ENCODE measurements at regions not wholly inside any gene's neighbourhood (a gene's known extent, or its start where the extent isn't known, plus 50 kb on each side); places are given as distances from the start of the nearest gene placed in this dataset.

DNA sequence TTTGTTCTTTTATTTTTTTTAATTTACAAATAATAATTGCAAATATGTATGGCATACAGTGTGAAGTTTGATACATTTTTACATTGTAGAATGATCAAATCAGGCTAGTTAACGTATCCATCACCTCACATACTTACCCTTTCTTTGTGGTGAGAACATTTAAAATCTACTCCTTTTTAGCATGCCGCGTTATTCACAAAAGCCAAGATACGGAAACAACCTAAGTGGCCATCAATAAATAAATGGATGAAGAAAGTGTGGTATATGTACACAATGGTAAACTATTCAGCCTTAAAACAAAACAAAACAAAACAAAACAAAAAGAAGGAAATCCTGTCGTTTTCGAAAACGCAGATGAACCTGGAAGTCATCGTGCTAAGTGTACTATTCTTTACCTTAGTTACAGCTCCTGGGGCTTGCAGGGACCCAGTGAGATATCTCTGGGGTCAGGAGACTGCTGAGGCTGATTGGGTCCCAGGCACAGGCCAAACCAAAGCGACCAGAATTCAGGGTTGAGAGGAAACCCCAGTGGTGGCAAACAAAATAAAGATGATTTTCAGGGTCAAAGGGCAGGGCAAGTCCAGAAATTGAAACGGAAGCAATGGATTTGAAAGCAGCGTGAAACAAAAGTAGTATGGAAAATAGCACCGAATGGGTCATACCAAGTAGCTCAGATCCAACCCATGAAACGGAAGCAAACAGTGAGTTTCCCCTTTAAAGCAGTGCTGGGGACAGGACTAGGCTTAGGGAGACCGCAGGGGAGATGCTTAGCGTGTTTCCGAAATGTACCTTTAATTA, 188.2 kb downstream of the PLPP3 start:
- DNase-seq (ENCODE audit: low spot score): no peak

DNA sequence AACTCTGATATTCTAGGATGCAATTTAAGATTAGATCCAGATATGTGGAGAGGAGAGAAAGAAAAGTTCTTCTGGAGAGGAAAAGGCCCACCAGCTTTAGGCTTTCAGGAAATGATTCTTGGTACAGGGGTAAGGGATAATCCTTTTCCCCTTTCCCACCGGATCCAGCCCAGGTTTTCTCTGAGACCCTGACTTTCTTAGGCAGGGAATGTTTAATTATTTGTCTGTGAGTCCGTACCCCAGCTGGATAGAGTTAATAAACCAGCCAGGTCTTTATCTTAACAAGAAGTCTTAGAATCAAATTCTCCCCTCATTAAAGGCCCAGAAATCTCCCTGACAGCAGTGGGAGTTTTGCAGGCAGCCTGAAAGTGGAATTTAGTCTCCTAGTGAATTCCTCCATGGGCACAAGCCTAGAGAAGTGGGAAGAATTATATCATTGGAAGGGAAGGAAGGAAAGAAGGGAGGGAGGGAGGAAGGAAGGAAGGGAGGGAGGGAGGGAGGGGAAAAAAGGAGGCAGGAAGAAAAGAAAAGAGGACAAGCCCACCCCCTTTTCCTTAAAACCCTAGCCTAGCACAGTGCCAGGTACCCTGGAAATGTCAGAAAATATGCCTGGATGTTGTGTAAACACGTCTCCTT, 189.0 kb downstream of the PLPP3 start:
- DNase-seq (ENCODE audit: low spot score): no peak

DNA sequence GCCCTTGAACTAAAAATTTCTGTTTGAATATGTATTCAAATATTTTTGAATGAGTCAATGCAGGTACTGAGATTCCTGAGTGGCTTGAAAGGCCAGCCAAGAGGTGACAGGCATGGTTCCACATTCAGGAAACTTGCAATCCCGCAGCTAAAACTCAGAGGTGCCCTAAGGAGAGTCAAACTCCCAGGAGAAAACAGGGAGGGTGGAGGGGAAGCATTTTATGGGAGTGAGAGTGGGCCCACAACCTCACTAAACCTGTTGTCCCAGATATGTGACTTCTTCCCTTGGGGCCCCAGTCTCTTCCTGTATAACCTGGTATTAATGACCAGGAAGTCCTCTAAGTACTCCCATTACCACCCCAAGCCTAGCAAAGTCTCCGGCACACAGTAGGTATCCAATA, 189.6 kb downstream of the PLPP3 start:
- no peak for DNase-seq (ENCODE audit: low spot score)

DNA sequence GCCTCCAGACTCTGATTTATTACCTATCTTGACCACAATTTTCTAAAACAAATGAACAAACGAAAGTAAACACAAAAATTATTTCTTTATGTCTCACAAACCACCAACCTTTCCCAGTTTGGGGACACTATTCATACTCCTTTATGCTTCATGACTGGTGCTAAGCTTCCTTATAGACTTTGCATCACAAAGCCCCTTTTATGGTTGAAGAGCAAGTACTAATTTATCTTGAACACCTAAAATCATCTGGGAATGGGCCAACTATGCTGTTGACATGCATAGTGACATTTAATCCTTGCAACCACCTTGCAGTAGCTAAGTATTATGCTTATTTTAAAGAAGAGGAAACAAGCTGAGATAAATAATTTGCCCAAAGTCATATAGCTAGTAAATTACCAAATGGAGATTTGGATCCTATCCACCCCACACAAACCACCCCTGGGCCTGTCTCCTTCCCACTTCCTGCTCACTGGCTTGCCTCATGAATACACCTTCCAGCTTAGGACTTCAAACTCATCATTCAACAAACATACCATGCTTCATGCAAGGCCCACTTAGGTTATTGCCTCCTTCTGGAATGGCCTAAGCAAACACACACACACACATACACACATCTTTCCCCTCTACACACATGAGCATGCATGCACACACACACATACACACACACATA, 192.2 kb downstream of the PLPP3 start:
- no peak for DNase-seq (ENCODE audit: low spot score)

DNA sequence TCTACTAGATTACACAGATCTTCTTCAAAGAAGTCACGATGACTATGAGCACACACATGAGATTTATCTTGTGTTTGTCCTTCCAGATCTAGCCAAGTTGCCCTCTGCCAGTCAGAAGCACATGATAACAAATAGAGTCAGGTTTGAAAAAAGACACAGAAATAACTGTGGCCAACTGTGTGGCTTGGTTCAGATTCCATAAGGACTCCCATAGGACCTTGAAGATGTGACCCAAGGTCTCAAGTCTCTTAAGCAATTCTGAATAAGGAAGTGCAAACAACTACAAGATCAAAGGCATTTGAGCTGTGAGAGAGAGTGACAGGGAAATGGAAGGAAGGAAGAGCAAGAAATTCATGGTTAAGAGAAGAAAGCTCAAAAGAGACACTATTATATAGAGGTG, 194.0 kb downstream of the PLPP3 start:
- DNase-seq (ENCODE audit: low spot score): no peak

DNA sequence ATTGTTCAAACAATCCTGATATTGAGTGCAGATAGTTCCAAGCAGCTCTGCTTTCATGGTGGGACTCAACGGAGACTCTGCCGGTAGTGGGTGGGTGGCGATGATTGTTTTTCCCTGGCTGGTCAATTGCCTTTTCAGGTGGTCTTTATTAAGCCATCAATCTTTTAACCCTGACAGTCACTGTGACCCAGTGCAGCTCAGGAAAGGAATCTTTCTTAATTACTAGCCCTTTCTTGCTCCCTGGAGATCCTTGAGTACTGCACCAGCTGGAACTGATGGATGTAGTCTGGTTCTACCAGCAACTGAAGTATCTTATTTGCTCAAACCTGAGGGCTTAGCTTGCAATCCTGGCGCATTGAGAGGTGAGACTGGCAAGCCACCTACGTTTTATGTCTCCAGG, 196.4 kb downstream of the PLPP3 start:
- no peak for DNase-seq (ENCODE audit: low spot score)

DNA sequence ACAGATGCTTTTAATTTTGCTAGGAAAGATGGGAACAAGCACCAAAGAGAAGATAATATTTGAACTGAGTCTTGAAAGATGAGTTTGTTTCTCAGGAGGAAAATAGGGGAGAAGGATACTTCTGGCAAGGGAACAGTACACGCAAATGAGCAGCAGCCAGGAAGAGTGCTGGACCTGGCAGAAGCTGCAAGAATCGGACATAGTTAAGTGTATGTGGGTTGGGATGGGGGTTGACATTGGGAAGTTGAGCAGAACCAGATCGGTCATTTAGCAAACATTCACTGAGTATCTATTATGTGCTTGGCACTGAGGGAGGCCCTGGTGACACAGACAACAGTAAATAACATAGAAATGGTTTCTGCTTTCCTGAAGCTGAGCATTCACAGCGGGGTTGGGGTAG, 198.8 kb downstream of the PLPP3 start:
- no peak for DNase-seq (ENCODE audit: low spot score)

DNA sequence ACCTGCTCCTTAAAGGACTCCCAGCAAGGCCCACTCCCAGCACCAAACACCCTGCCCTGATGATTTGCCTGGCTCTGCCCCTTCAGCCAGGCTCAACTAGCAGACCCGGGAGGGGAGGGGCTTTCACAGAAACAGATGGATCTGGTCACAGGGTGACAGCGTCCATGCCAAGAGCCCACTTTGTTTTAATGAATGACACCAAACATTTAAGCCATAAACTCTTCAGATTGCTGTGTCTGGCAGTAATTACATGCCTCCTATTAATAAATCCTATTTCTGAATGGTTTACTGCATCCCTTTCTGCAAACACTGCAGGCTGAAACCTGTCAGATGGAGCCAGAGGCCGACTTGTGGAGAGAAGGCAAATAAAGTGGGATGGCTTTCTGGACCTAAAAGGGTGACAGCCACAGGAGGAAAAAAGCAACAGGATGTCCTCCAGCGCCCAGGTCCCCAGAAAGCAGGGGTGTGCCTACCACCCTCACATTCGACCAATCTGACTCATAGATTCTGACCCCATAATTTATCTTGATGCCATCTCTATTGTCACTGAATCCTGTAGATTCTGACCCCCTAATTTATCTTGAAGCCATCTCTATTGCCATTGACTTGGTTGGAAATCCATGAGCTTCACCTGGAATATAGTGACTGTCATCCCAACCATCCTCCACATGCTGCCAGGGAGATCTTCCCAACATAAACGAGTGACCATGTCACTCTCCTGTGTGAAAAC, 200.9 kb downstream of the PLPP3 start:
- DNase-seq (ENCODE audit: low spot score): no peak

DNA sequence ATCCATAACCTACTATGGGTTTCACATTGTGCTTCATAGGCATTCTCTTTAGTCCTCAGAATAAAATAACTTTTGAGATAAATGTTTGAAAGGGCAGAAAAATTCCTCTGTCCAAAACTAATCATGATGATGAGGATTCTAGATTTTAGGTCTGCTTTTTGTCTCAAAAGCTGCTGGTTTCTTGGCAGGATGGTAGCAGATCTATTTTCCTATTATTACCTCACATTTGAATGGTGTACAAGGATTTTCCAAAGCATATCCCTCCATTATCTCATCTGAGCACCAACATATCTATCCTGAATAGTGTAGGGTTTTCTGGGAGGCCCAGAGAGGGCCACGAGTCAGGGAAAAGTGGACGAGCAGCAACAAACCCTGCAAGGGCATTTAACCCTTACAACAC, 201.9 kb downstream of the PLPP3 start:
- no peak for DNase-seq (ENCODE audit: low spot score)

DNA sequence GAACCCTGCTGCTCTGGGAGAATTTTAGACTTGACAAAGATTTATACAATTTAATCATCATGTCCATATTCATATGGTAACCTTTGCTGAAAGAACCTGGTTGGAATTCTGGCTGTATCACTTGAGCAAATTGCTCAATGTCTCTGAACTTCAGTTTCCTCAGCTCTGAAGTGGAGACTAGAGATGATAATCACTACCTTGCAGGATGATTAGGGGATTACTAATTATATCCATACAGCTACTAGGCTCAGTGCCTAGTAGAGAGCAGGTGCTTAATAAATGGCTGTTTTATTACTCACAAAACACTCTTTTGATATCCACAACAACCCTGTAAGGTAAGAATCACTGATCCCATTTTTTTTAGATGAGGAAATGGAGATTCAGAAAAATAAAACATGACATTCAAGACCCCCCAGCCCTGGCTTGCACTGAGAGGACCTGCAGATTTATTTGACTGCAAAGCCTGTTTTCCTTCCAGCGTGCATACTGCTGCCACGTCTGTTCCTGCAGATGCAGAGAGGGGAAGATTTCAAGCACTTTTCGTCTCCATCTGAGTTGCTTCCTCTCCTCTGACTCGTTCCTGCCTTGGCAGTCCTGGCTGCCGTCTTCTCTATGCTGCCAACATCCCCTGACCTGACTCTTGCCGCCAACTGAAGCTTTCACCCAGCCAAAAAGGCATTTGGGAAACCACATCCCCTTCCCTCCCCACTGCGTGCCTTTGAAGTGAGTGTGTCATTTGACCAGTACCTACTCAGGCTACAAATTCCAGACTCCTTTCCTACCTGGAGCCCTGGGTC, 203.0 kb downstream of the PLPP3 start:
- peak; percentile 75 for DNase-seq (ENCODE audit: low spot score)

DNA sequence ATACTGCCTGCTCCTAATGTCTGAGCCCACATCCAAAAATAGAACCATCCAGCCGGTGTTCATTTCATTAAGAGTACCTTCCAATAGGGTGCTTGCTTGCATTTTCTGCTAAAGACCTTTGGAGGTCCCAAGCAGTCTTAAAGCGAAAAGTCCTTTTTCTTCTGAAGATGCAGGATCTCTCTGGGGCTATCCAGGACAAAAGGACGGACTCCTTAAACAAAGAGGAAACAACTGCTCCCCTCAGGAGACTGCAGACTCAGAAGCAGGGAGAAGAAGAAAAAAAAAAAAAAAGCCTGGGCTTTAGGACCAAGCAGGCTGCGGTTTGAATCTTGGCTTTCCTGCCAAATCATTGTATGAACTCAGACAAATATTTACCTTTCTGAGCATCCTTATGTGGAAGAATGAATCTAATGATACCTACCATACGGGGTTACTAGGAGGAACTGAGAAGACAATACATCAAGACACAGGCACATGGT, 204.0 kb downstream of the PLPP3 start:
- peak; percentile 9 for DNase-seq (ENCODE audit: low spot score)

DNA sequence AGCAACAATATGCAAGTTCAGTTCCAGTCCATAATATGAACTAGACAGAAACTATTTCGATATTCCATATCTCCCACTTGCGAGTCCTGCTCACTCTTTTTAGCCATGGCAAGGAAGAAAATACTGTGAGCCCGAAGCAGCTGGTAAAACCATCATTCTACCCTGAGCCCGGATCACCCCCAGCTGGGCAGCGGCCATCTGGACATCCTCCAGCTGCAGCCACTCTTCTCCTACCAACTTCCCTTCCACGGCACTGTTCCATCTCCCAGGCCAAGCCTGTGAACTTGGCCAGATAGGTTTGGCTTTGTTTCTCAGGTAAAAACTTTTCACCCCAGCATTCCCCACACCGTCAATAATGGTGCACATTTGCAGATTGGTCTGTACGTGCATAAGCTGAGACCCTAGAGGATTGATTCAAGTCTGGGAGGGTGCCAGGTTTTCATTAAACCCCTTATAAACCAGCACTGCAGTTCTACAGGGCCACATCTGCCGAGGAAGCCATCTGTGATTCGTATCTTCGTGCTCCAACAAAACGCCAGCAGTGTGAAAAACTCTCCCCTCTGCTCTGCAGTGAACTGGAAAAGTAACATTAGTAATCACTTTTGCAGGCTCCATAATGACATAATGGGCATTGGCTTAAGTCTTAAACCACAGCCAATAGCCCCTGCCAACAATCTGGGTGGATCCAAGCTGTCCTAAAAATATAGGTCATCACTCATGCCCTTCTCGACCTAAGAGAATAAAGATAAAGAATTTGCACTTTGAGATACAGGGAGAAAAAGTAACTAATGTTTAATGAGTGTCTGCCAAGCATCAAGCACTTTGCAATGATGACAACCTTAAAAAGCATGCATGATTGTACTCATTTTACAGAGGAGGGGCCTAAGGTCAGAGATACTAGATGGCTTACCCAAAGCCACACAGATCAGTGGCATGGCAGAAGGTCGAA, 205.1 kb downstream of the PLPP3 start:
- peak; percentile 22 for DNase-seq (ENCODE audit: low spot score)

DNA sequence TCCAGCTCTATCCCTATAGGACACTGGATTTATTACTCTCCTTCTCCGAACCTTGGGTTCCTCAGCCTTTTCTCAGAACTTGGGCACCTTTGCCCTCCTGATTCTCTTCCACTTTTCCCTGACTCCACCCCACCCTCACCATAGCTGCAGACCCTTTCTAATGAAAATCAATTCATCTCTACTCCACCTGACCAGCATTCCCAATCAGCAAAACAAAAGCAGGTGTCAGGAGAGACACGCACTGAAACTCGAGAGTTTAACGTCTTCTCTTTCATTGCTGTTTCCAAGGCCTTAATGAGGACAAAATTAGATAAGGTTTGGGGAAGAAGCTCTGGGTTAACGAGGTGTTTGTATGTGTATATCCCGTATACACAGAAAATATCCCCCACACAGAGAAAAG, 208.8 kb downstream of the PLPP3 start:
- DNase-seq (ENCODE audit: low spot score): no peak

DNA sequence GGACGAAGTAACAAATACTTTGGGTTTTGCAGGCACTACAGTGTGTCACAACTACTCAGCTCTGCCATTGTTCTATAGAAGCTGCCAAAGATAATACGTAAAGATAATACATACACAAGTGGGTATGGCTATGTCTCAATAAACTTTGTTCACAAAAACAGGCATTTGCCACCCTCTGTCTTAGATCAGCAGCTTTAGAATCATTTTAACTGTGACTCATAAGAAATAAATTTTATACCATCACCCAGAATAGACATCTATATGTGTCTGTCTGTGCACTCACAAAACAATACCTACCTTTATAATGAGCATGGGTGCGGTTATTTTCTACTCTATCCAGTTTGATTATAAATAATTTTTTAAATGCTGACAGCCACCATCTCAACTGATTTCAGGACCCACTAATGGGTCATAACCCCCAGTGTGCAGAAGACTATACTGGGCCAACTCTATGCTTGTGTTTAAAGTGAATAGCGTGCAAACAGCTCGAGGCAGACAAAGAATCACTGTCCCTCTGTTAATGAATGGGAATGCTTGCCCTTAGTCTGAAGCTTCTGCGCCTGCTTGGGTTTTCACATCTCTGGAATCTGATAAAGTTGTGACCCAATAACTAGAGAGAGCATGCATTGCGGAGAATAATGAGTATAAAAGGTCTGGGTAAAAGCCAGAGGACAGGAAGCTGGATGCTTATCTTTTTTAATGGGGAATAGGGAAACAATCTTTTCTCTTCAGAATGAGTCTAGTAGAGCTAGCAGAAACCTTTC, 216.2 kb downstream of the PLPP3 start:
- no peak for DNase-seq (ENCODE audit: low spot score)

DNA sequence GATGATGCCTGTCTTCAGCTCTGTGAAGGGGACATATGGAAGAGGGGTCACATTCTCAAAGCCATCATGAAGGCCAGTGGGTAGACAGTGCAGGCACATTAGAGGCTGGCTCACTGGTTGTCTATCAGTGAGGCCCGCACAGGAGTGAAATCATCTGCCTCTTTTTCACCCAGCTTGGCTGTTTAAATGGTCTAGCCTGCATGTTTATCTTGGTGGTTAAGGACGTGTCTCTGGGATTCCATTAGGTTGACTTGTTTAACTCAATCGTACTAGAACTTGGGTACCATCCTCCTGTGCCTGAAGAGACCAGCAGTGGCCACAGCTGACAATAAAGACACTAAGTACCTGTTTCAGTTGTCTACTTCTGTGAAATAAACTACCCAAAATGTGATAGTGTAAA, 219.3 kb downstream of the PLPP3 start:
- no peak for DNase-seq (ENCODE audit: low spot score)

DNA sequence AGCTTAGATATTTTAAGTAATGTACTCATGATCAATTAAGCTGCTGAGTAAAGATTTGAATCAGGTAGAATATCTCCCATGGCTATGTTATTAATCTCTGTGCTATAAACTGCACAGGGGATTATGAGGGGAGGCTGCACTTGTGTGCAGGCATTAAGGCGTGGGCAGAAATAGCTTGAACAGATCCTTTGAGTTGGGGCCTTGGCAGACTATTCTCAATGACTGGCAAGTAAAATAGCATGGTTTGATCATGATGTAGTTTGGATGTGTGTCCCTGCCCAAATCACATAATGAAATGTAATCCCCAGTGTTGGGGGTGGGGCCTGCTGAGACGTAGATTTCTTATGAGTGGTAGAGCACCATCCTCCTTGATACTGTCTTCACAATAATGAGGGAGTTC, 220.3 kb downstream of the PLPP3 start:
- no peak for DNase-seq (ENCODE audit: low spot score)

DNA sequence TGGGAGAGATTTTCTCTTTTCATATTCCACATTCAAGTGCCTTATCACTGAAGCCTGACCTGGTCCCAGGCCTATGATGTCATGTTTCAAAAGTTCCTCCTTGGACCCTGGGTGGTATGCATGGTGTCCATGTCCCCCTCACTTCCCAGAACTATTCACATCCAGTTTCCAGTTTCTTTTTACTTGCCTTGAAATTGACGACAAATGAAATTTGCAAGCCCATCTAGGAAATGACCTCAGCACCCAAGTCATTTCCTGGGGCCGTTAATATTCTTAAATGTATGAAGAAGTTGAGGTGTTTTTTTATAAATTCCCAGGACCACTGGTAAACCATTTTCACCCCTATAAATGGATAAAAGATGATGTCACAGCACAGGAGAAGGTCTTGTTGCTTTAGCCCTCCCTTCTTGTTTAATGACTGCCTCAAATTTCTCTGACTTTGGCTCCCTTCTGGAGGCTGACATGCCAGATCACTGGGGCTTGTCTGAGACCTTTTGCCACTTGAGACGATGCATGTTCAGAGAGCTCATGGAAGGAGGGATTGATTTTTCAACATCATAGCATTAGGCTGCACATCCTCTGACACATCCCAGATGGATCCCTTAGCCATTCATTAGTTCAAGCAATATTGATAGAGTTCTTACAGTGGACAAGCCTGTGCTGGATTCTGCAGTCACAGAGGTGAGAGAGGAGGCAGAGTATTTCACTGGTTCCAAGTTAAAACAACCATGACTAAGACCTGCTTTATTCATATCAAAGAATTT, 221.3 kb downstream of the PLPP3 start:
- DNase-seq (ENCODE audit: low spot score): no peak

DNA sequence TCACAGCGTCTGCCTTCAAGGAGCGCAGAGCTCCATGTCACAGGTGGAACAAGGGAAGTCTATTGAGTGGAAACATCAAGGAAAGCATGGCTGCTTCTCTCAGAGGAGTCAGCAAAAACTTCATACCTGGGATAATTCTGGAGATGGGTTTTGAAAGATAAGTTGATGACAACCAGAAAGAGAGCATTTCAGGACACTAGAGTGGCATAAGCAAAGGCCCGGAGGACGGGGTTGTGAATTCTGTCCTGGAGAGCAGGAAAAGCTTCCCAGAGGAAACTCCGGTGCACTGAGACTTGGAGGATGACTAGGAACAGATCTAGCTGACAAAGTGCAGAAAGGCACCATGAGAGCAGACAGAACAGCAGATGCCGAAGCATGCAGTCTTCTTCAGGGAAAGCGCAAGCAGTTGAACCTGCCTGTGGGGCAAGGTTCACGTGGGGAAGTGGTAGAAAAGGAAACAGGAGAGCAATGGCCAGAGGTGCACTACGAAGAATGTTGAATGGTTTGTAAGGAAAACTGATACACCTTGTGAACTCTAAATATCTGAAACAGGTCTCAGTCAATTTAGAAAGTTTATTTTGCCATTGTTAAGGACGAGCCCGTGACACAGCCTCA, 222.9 kb downstream of the PLPP3 start:
- DNase-seq (ENCODE audit: low spot score): no peak

DNA sequence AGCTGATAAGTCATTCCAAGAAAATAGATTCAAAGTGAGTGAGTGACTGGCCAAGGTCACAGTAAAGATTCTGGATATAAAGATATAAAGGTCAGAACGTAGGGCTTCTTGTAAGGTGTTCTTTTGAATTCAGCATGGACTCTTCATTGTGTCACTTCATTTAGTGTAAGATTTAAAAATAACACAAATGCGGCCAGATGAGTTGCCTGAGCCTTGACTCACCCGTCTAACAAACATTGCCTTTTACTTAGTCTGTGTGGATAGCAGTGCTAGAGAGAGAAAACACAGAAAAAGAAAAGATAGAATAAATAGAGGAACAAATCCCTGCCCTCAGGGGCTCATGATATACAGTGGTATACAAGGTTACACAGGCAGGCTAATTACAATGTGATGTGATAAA, 223.4 kb downstream of the PLPP3 start:
- no peak for DNase-seq (ENCODE audit: low spot score)

Measured in GM03348 (cell line).